ENCODE measurements at regions not wholly inside any gene's neighbourhood (a gene's known extent, or its start where the extent isn't known, plus 50 kb on each side); places are given as distances from the start of the nearest gene placed in this dataset.

DNA sequence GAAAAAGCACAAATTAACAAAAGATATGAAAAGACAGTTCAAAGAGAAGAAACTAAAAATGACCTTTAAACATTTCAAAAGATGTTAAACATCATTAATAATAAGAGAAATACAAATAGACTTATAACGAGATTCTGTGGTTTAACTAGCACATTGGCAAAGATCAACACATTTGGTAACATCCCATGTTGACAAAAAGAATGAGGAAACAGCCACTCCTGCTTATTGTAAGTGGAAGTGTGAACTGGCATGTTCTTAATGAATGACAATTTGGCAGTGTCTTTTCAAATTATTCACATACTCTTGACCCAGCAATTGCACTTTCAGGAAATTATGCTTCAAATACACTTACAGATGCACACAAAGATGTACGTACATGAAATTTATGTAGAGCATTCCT is 176.3 kb downstream of the TLE1 start:
- Mint-ChIP-seq H3K27me3 (peaks cover 12% of the 10 kb centered on the region), H3K27ac (no peak overlapping the region), H3K9me3 (ENCODE audit: low read depth) (peaks cover 7% of the 10 kb centered on the region), H3K36me3 (ENCODE audit: insufficient read depth) (no peaks in the 10 kb centered on the region), H3K4me3 (ENCODE audit: low read depth) (no peak overlapping the region), H3K4me1 (ENCODE audit: low read depth) (peaks cover 17% of the 10 kb centered on the region)
- TF ChIP-seq, protein P1, sequence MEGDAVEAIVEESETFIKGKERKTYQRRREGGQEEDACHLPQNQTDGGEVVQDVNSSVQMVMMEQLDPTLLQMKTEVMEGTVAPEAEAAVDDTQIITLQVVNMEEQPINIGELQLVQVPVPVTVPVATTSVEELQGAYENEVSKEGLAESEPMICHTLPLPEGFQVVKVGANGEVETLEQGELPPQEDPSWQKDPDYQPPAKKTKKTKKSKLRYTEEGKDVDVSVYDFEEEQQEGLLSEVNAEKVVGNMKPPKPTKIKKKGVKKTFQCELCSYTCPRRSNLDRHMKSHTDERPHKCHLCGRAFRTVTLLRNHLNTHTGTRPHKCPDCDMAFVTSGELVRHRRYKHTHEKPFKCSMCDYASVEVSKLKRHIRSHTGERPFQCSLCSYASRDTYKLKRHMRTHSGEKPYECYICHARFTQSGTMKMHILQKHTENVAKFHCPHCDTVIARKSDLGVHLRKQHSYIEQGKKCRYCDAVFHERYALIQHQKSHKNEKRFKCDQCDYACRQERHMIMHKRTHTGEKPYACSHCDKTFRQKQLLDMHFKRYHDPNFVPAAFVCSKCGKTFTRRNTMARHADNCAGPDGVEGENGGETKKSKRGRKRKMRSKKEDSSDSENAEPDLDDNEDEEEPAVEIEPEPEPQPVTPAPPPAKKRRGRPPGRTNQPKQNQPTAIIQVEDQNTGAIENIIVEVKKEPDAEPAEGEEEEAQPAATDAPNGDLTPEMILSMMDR (IDR thresholded peaks at IDR 0.05; ENCODE audit: unreplicated experiment) = no peak
- no peak for DNase-seq (ENCODE audit: low spot score, unreplicated experiment)

DNA sequence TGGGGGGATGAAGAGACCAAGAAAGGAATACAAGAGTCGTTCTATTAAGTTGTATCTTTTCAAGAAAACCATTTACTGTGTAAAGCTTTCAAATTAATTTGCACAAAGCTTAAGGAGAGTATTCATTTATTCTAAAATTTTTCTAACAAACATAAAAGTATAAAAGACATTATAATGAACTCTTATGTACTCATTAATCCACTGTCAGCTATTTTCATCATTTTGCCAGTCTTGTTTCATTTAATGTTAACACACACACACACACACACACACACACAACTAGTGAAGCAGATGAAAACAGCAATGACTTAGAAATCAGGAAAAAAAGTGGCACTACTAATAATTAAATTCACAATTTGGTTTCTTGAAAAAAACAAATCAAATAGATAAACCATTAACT is 176.7 kb downstream of the TLE1 start:
- DNase-seq (ENCODE audit: low spot score, unreplicated experiment) = no peak
- H3K4me1 Mint-ChIP-seq (ENCODE audit: low read depth) = peaks cover 13% of the 10 kb centered on the region
- H3K27me3 Mint-ChIP-seq = peaks cover 12% of the 10 kb centered on the region
- H3K9me3 Mint-ChIP-seq (ENCODE audit: low read depth) = peaks cover 7% of the 10 kb centered on the region
- H3K27ac Mint-ChIP-seq = no peak overlapping the region
- TF ChIP-seq, protein P1 (IDR thresholded peaks at IDR 0.05; ENCODE audit: unreplicated experiment) = no peak
- no peaks in the 10 kb centered on the region for H3K36me3 Mint-ChIP-seq (ENCODE audit: insufficient read depth)
- no peak overlapping the region for H3K4me3 Mint-ChIP-seq (ENCODE audit: low read depth)

DNA sequence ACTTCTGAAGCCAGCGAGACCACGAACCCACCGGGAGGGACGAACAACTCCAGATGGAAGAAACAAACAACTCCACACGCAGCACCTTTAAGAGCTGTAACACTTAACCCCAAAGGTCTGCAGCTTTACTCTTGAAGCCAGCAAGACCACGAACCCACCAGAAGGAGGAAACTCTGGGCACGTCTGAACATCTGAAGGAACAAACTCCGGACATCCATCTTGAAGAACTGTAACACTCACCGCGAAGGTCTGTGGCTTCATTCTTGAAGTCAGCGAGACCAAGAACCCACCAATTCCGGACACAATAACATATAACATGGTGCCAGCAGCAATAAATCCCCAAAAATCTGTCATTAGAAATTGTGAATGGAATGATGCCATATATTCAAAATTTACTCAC is 180.9 kb downstream of the TLE1 start:
- no peaks in the 10 kb centered on the region for H3K36me3 Mint-ChIP-seq (ENCODE audit: insufficient read depth)
- TF ChIP-seq, protein P1 (IDR thresholded peaks at IDR 0.05; ENCODE audit: unreplicated experiment) = no peak

DNA sequence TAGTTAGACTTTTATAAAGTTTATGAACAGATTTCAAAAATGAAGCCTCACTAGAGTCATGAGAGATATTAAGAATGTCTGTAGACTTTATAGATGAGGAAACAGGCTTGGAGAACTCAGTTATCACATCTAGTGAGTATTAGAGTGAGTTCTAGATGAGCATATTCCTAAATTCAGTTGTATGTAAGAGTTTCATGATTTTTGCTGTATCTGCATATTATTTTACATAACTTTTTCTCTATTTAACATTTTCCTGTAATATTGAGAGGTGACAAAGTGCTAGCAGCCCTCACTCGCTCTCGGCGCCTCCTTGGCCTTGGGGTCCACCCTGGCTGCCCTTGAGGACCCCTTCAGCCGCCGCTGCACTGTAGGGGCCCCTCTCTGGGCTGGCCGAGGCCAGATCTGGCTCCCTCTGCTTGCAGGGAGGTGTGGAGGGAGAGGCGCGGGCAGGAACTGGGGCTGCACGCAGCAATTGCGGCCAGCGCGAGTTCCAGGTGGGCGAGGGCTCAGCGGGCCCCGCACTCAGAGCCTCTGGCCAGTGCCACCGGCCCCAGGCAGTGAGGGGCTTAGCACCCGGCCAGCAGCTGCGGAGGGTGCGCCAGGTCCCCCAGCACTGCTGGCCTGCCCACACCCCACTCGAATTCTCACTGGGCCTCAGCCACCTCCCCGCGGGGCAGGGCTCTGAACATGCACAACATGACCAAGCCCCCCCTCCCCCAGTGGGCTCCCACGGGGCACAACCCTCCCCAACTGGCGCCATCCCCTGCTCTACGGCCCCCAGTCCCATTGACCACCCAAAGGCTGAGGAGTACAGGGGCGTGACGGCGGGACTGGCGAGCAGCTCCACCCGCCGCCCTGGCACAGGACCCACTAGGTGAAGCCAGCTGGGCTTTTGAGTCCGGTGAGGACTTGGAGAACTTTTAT is 182.1 kb downstream of the TLE1 start:
- no peaks in the 10 kb centered on the region for H3K36me3 Mint-ChIP-seq (ENCODE audit: insufficient read depth)
- no peaks in the 10 kb centered on the region for H3K4me1 Mint-ChIP-seq (ENCODE audit: low read depth)
- H3K4me3 Mint-ChIP-seq (ENCODE audit: low read depth) = no peak overlapping the region
- H3K27me3 Mint-ChIP-seq = peaks cover 5% of the 10 kb centered on the region
- no peak for DNase-seq (ENCODE audit: low spot score, unreplicated experiment)
- H3K27ac Mint-ChIP-seq = no peak overlapping the region
- peaks cover 7% of the 10 kb centered on the region for H3K9me3 Mint-ChIP-seq (ENCODE audit: low read depth)
- TF ChIP-seq, protein P1 (IDR thresholded peaks at IDR 0.05; ENCODE audit: unreplicated experiment) = no peak

More for the DNA sequence above, 180.9 kb downstream of the TLE1 start:
- H3K27me3 Mint-ChIP-seq = peaks cover 5% of the 10 kb centered on the region
- no peak for DNase-seq (ENCODE audit: low spot score, unreplicated experiment)
- peaks cover 7% of the 10 kb centered on the region for H3K9me3 Mint-ChIP-seq (ENCODE audit: low read depth)
- H3K4me3 Mint-ChIP-seq (ENCODE audit: low read depth) = no peak overlapping the region
- H3K27ac Mint-ChIP-seq = no peak overlapping the region
- H3K4me1 Mint-ChIP-seq (ENCODE audit: low read depth) = no peaks in the 10 kb centered on the region

DNA sequence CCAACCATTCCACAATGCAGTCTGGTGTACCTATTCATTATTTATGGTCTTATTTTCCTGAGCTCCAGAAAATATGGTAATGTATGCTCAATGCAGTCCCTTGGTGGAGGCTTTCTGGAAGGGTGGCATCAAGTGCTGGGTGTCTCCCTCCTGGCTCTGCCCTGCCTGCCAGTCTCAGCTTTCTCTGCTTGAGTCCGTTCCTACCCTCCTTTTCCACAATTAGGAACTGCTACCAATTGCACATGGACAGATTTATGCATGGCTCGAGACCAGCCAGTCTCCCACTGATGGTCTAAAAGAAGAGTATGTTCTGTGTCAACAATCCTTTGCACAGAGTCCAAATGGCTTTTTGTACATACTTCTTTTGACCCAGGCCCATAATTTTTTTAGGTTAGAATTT is 189.8 kb downstream of the TLE1 start:
- H3K36me3 Mint-ChIP-seq (ENCODE audit: insufficient read depth) = no peaks in the 10 kb centered on the region
- TF ChIP-seq, protein P1 (IDR thresholded peaks at IDR 0.05; ENCODE audit: unreplicated experiment) = no peak

More for the DNA sequence above, 189.8 kb downstream of the TLE1 start:
- Mint-ChIP-seq H3K4me1 (ENCODE audit: low read depth) (no peaks in the 10 kb centered on the region), H3K9me3 (ENCODE audit: low read depth) (no peaks in the 10 kb centered on the region), H3K27ac (no peak overlapping the region), H3K4me3 (ENCODE audit: low read depth) (no peak overlapping the region), H3K27me3 (peaks cover 14% of the 10 kb centered on the region)
- DNase-seq (ENCODE audit: low spot score, unreplicated experiment) = no peak

All from progenitor cell of endocrine pancreas (in vitro differentiated cells).